ENCODE measurements at regions not wholly inside any gene's neighbourhood (a gene's known extent, or its start where the extent isn't known, plus 50 kb on each side); places are given as distances from the start of the nearest gene placed in this dataset.

DNA sequence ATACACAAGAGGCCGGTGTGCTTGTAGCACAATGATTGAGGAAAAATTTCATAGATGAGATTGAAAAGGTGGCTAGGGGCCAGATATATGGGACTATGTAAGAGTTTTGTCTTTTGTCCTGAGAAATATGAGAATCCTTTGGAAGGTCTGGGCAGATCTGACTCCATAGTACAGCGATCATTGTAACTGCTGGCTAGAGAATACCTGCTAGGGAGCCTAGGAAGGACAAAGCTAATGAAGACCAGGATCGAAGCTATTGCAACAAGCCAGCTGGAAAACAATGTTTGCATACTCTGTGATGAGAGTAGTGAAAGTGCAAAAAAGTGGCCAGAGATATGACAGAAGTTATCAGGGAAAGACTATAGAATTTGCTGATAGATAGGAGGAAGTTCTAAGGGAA, 537.6 kb downstream of the C12orf50 start:
- TF ChIP-seq CTBP1 (IDR thresholded peaks at IDR 0.05; ENCODE audit: borderline replicate concordance) (no peak), SUZ12 (IDR thresholded peaks at IDR 0.05) (no peak), FOXM1 (IDR thresholded peaks at IDR 0.05; ENCODE audit: borderline replicate concordance) (no peak), SP1 (IDR thresholded peaks at IDR 0.05) (no peak), FOXK2 (IDR thresholded peaks at IDR 0.05) (no peak), ZNF384 (IDR thresholded peaks at IDR 0.05) (no peak), TARDBP (IDR thresholded peaks at IDR 0.05) (no peak), BHLHE40 (IDR thresholded peaks at IDR 0.05; ENCODE audit: borderline replicate concordance) (no peak), FOXA1 (IDR thresholded peaks at IDR 0.05) (no peak), ARNT (IDR thresholded peaks at IDR 0.05) (no peak), ELF4 (IDR thresholded peaks at IDR 0.05) (no peak), NFRKB (IDR thresholded peaks at IDR 0.05) (no peak)
- TF ChIP-seq, protein P1, sequence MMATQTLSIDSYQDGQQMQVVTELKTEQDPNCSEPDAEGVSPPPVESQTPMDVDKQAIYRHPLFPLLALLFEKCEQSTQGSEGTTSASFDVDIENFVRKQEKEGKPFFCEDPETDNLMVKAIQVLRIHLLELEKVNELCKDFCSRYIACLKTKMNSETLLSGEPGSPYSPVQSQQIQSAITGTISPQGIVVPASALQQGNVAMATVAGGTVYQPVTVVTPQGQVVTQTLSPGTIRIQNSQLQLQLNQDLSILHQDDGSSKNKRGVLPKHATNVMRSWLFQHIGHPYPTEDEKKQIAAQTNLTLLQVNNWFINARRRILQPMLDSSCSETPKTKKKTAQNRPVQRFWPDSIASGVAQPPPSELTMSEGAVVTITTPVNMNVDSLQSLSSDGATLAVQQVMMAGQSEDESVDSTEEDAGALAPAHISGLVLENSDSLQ (IDR thresholded peaks at IDR 0.05) = no peak

Measured in HEK293T (cell line).